ENCODE measurements at regions not wholly inside any gene's neighbourhood (a gene's known extent, or its start where the extent isn't known, plus 50 kb on each side); places are given as distances from the start of the nearest gene placed in this dataset.
A peak's percentile ranks its signal among the peaks of the same experiment; 100 is the strongest.
"Not testable (repeated sequence)": the region's sequence is repeated elsewhere in the genome, so short reads cannot be mapped to it uniquely, and the experiment has no call there.

DNA sequence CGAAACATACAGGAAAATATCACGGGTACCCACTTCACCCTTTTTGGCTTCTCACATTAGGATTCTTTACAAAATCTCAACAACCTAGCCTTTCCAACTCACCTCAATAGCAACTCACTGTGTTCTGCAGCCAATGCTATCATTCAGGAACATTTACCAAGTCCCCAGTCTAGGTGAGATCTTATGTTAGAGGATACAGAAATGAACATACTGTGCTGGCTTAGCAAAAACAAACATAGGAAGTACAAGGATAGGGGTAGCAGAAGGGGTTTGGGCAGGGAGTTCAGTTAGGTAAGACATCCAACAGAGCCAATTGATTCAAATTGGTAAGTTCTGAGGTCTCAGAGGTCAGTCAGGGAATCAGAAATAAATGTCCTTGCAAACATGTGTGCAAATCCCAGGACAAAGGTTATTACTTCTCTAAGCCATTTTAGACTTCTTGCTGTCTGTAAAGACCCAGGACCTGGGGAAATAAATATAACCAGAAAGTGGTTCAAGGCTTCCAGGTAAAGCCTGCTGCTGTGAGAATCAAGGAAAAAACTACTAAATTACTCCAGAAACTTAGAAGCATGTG is 556.3 kb upstream of the CHAC2 start:
- H3K4me3 ChIP-seq (ENCODE audit: low read depth, low read length), result no peak overlapping the region
- DNase-seq (ENCODE audit: low read depth, low spot score), result no peak
- in situ Hi-C loops (cut with HindIII; ENCODE audit: low sequenced_read_pairs), result no loop called here
- TF ChIP-seq, protein P1, sequence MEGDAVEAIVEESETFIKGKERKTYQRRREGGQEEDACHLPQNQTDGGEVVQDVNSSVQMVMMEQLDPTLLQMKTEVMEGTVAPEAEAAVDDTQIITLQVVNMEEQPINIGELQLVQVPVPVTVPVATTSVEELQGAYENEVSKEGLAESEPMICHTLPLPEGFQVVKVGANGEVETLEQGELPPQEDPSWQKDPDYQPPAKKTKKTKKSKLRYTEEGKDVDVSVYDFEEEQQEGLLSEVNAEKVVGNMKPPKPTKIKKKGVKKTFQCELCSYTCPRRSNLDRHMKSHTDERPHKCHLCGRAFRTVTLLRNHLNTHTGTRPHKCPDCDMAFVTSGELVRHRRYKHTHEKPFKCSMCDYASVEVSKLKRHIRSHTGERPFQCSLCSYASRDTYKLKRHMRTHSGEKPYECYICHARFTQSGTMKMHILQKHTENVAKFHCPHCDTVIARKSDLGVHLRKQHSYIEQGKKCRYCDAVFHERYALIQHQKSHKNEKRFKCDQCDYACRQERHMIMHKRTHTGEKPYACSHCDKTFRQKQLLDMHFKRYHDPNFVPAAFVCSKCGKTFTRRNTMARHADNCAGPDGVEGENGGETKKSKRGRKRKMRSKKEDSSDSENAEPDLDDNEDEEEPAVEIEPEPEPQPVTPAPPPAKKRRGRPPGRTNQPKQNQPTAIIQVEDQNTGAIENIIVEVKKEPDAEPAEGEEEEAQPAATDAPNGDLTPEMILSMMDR (IDR thresholded peaks at IDR 0.05; ENCODE audit: low read depth, low read length), result no peak

DNA sequence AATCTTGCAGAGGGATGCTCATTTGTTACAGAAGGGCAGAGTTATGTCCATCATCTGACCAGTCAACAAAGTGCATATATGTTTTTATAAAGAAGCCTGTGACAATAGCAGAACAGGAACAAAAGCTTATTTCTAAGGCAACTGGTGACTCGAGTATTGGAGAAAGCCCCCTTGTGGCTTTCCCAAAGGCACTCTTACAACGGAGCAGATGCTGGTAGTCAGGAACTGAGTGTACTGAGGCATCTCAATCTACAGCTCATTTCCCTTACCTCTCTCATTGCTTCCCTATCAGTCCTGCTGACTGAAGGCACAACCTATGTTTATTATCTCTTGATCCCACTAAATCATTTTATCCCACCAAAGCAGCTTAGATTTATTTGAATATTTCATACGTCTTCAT is 557.1 kb upstream of the CHAC2 start:
- TF ChIP-seq, protein P1 (IDR thresholded peaks at IDR 0.05; ENCODE audit: low read depth, low read length), result peak; percentile 24
- H3K4me3 ChIP-seq (ENCODE audit: low read depth, low read length), result no peak overlapping the region
- in situ Hi-C loops (cut with HindIII; ENCODE audit: low sequenced_read_pairs), result no loop called here
- no peak for DNase-seq (ENCODE audit: low read depth, low spot score)

DNA sequence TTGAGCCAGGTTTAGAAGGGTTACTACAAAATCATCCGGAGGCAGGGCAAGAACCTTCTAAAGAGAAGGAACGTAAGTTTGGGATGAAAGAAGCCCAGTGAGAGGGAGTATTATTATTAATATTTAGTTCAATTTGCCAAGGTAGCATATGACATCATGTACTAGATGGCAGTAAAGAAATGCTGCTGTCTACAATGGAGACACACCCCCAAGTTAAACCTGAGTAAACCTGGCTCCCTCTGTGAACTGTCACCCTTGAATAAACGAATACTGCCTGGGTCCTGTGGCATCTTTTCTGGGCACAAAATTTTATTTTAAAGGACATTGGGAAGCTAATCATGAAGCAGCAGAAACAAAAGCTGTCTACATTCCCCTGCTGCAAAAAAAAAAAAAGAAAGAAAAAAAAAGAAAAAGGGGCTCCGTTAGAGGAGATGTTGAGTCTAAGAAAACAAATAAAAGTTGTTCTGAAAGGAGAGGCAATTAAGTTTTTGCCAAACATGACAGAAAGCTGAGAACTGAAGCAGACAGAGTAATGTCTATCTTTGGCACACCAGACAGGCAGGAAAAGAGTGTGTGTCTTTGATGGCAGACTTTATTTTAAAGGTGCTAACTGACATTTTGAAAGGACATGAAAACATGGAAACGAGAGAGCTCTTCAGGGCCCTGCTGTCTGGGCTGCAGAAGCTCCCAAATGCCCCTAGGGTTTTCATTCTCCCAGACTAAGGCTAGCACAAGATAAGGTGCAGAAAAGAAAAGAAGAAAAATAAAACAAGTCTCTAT is 557.7 kb upstream of the CHAC2 start:
- H3K4me3 ChIP-seq (ENCODE audit: low read depth, low read length), result no peak overlapping the region
- DNase-seq (ENCODE audit: low read depth, low spot score), result no peak
- in situ Hi-C loops (cut with HindIII; ENCODE audit: low sequenced_read_pairs), result no loop called here
- TF ChIP-seq, protein P1 (IDR thresholded peaks at IDR 0.05; ENCODE audit: low read depth, low read length), result no peak

DNA sequence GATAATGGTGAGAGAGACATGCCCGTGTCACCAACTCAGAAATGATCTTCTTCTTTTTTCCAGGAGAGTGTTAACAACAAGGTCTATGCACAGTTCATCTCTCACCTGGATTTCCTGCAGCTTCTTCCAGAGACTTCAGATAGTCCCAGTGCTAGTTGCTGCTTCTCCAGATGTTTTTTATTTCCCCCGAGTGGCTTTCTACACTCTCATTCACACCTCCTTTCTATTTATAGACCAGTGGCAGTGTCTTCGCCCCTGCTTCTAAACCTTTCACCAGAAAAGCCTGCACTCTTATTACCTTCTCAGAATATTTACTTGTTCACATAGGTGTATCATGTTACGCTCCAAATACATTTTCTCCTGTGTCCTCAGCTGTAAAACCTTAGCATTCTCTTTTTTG is 558.8 kb upstream of the CHAC2 start:
- H3K4me3 ChIP-seq (ENCODE audit: low read depth, low read length), result no peak overlapping the region

DNA sequence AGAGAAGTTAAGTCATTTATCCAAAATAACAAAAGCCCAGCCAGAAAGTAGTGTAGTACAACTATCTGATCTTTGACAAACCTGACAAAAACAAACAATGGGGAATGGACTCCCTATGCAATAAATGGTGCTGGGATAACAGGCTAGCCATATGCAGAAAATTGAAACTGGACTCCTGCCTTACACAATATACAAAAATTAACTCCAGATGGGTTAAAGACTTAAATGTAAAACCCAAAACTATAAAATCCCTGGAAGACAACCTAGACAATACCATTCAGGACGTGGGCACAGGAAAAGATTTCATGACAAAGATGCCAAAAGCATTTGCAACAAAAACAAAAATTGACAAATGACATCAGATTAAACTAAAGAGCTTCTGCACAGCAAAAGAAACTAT is 561.4 kb upstream of the CHAC2 start:
- H3K4me3 ChIP-seq (ENCODE audit: low read depth, low read length); in situ Hi-C loops (cut with HindIII; ENCODE audit: low sequenced_read_pairs); DNase-seq (ENCODE audit: low read depth, low spot score): not testable (repeated sequence)

More for the DNA sequence above, 558.8 kb upstream of the CHAC2 start:
- DNase-seq (ENCODE audit: low read depth, low spot score), result no peak
- in situ Hi-C loops (cut with HindIII; ENCODE audit: low sequenced_read_pairs), result no loop called here
- TF ChIP-seq, protein P1 (IDR thresholded peaks at IDR 0.05; ENCODE audit: low read depth, low read length), result no peak

DNA sequence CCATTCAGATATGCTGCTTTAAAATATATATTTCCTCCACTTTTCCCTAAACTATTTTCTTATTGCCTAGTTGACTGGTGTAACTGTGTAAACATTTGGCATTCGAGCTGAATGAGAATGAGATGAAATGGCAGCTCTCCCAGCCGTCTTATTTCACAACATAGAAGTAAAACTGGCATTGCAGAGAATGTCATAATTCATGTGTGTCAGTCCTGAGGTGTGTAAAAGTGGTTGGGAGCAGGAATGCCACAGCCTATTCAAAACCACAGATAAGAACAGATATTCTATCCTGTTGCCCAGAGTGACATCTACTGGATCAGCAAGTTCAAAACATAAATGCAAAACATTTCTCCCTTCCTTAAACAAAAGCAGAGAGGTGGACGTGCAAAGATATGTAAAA is 565.5 kb upstream of the CHAC2 start:
- H3K4me3 ChIP-seq (ENCODE audit: low read depth, low read length), result no peak overlapping the region
- TF ChIP-seq, protein P1 (IDR thresholded peaks at IDR 0.05; ENCODE audit: low read depth, low read length), result peak; percentile 46
- peak; percentile 80 for DNase-seq (ENCODE audit: low read depth, low spot score)
- in situ Hi-C loops (cut with HindIII; ENCODE audit: low sequenced_read_pairs), result no loop called here

DNA sequence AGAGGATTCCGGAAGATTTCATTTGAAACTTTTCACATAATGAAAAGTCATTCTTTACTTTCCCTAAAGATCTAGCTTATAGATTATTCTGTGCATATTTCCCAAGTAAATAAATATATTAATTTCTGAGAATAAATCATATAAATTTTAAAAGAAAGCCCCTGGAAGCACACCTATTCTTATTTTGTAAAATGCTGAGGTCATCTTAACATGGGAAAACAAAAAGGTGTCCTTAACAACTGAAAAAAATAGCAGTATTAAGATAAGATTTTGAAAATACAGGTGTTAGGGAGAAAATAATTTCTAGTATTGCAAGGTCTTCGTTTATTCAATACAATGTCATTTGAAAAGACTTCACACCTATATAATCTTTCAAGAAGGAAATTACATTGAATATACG is 567.5 kb upstream of the CHAC2 start:
- no peak for DNase-seq (ENCODE audit: low read depth, low spot score)
- in situ Hi-C loops (cut with HindIII; ENCODE audit: low sequenced_read_pairs), result no loop called here
- TF ChIP-seq, protein P1 (IDR thresholded peaks at IDR 0.05; ENCODE audit: low read depth, low read length), result no peak
- H3K4me3 ChIP-seq (ENCODE audit: low read depth, low read length), result no peak overlapping the region
